GM23338 (cell line): ENCODE measurements at regions not wholly inside any gene's neighbourhood (a gene's known extent, or its start where the extent isn't known, plus 50 kb on each side); places are given as distances from the start of the nearest gene placed in this dataset.

Source experiments
- ATAC-seq: fragments of 200-7000 bp; cut with Tn5 transposase; 3 replicates; pipeline ENCODE4 v1.9.1; 2020
- DNase-seq: peaks from one replicate; pipeline ENCODE4 v3.0.0-alpha.2; 2015; ENCODE audit warnings: low spot score
- H2AFZ ChIP-seq: fragments of 200-600 bp; sonication (generic); 2 replicates; pipeline ENCODE4 v1.8.0; 2016; ENCODE audit warnings: antibody characterized with exemption, mild to moderate bottlenecking, moderate library complexity
- H3F3A ChIP-seq: fragments of 200-600 bp; sonication (generic); replicated peaks from 2 replicates; pipeline ENCODE4 v1.8.0; 2017; ENCODE audit warnings: antibody characterized with exemption, mixed run types, low read depth
- H3K27ac ChIP-seq: fragments of 200-600 bp; sonication (generic); 2 replicates; pipeline ENCODE4 v1.6.1; 2016; ENCODE audit warnings: low read depth
- H3K27me3 ChIP-seq: fragments of 200-600 bp; sonication (generic); 2 replicates; pipeline ENCODE4 v1.8.0; 2016; ENCODE audit warnings: mild to moderate bottlenecking, mixed run types, moderate library complexity; ENCODE audit not compliant: insufficient read depth
- H3K36me3 ChIP-seq: fragments of 200-600 bp; sonication (generic); 2 replicates; pipeline ENCODE4 v1.8.0; 2016; ENCODE audit warnings: mild to moderate bottlenecking; ENCODE audit not compliant: insufficient read depth
- H3K4me1 ChIP-seq: fragments of 200-600 bp; sonication (generic); 2 replicates; pipeline ENCODE4 v1.8.0; 2016; ENCODE audit warnings: mild to moderate bottlenecking, moderate library complexity; ENCODE audit not compliant: insufficient read depth
- H3K4me2 ChIP-seq: fragments of 200-600 bp; sonication (generic); 2 replicates; pipeline ENCODE4 v1.7.1; 2017; ENCODE audit warnings: mixed run types
- H3K4me3 ChIP-seq: fragments of 200-600 bp; sonication (generic); 2 replicates; pipeline ENCODE4 v1.6.1; 2016; ENCODE audit warnings: mixed run types
- H3K79me2 ChIP-seq: fragments of 200-600 bp; sonication (generic); replicated peaks from 2 replicates; pipeline ENCODE4 v1.8.0; 2017; ENCODE audit warnings: mild to moderate bottlenecking; ENCODE audit not compliant: insufficient read depth
- H3K9me2 ChIP-seq: fragments of 200-600 bp; sonication (generic); 2 replicates; pipeline ENCODE4 v1.8.0; 2017; ENCODE audit not compliant: insufficient read depth
- H4K20me1 ChIP-seq: fragments of 200-600 bp; sonication (generic); replicated peaks from 2 replicates; pipeline ENCODE4 v1.8.0; 2017; ENCODE audit warnings: mild to moderate bottlenecking; ENCODE audit not compliant: insufficient read depth
- H3K27ac Mint-ChIP-seq: 2 replicates; pipeline ENCODE4 v1.8.0; 2020; ENCODE audit warnings: inconsistent platforms, mild to moderate bottlenecking, moderate library complexity, mixed read lengths
- H3K27me3 Mint-ChIP-seq: 3 replicates; pipeline ENCODE4 v1.8.0; 2022; ENCODE audit warnings: low read depth, mild to moderate bottlenecking, moderate library complexity, mixed read lengths, inconsistent platforms; ENCODE audit not compliant: insufficient read depth, poor library complexity
- H3K36me3 Mint-ChIP-seq: 3 replicates; pipeline ENCODE4 v1.8.0; 2021; ENCODE audit warnings: low read depth, mild to moderate bottlenecking, inconsistent platforms, moderate library complexity, mixed read lengths
- H3K4me1 Mint-ChIP-seq: 3 replicates; pipeline ENCODE4 v1.8.0; 2020; ENCODE audit warnings: mild to moderate bottlenecking, inconsistent platforms, mixed read lengths
- H3K4me3 Mint-ChIP-seq: 3 replicates; pipeline ENCODE4 v1.8.0; 2021; ENCODE audit warnings: moderate library complexity, mild to moderate bottlenecking, inconsistent platforms, mixed read lengths
- H3K9me3 Mint-ChIP-seq: 3 replicates; pipeline ENCODE4 v1.8.0; 2020; ENCODE audit warnings: moderate library complexity, mild to moderate bottlenecking, inconsistent platforms, mixed read lengths
- JUNB ChIP-seq: IDR thresholded peaks from one replicate; pipeline ENCODE4 v1.6.1; 2016; ENCODE audit warnings: antibody characterized with exemption; ENCODE audit not compliant: unreplicated experiment
- ZNF331 ChIP-seq: fragments of 250-450 bp; sonication (Bioruptor Pico); IDR thresholded peaks from 2 replicates; pipeline ENCODE4 v1.5.0; 2020; ENCODE audit warnings: low read depth, mild to moderate bottlenecking, moderate library complexity
- TF ChIP-seq, protein P1 (sequence below): IDR thresholded peaks from one replicate; pipeline ENCODE4 v1.6.1; 2018; ENCODE audit warnings: antibody characterized with exemption; ENCODE audit not compliant: unreplicated experiment
- TF ChIP-seq, protein P2 (sequence below): fragments of 250-450 bp; sonication (Bioruptor Pico); IDR thresholded peaks from 2 replicates; pipeline ENCODE4 v1.5.0; 2020; ENCODE audit warnings: mild to moderate bottlenecking, moderate library complexity

DNA sequence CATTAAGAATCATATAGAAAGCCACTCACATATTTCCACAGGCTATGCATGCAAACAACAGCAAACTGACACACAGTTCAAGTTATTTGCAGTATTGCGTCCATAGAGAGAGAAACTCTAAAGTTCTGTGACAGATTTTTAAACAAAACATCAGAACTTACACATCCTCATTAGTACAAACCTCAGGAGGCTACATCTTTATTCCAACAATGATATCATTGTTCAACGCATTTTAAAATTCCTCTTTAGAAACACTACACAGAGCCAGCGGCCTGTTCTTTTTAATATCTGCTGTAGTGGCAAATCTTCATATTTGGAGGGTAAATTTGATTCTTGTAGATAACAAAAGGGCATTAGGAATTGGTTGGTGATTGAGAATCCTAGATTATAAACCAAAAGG, 55.9 kb upstream of the NFE2L3 start:
- Histone ChIP-seq H3K4me2 (no peak overlapping the region), H3K36me3 (no peaks in the 10 kb centered on the region), H2AFZ (no peak overlapping the region), H3K4me1 (peaks cover 15% of the 10 kb centered on the region), H3K79me2 (no peaks in the 10 kb centered on the region), H3K27me3 (no peaks in the 10 kb centered on the region), H4K20me1 (no peaks in the 10 kb centered on the region), H3K9me2 (no peaks in the 10 kb centered on the region), H3F3A (no peaks in the 10 kb centered on the region), H3K27ac (no peak overlapping the region), H3K4me3 (no peak overlapping the region)
- no peaks in the 10 kb centered on the region for H3K36me3 Mint-ChIP-seq
- H3K9me3 Mint-ChIP-seq = no peaks in the 10 kb centered on the region
- TF ChIP-seq ZNF331 (CRISPR knock-in tag) (no peak), JUNB (no peak)
- TF ChIP-seq, protein P1, sequence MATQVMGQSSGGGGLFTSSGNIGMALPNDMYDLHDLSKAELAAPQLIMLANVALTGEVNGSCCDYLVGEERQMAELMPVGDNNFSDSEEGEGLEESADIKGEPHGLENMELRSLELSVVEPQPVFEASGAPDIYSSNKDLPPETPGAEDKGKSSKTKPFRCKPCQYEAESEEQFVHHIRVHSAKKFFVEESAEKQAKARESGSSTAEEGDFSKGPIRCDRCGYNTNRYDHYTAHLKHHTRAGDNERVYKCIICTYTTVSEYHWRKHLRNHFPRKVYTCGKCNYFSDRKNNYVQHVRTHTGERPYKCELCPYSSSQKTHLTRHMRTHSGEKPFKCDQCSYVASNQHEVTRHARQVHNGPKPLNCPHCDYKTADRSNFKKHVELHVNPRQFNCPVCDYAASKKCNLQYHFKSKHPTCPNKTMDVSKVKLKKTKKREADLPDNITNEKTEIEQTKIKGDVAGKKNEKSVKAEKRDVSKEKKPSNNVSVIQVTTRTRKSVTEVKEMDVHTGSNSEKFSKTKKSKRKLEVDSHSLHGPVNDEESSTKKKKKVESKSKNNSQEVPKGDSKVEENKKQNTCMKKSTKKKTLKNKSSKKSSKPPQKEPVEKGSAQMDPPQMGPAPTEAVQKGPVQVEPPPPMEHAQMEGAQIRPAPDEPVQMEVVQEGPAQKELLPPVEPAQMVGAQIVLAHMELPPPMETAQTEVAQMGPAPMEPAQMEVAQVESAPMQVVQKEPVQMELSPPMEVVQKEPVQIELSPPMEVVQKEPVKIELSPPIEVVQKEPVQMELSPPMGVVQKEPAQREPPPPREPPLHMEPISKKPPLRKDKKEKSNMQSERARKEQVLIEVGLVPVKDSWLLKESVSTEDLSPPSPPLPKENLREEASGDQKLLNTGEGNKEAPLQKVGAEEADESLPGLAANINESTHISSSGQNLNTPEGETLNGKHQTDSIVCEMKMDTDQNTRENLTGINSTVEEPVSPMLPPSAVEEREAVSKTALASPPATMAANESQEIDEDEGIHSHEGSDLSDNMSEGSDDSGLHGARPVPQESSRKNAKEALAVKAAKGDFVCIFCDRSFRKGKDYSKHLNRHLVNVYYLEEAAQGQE = no peak
- TF ChIP-seq, protein P2, sequence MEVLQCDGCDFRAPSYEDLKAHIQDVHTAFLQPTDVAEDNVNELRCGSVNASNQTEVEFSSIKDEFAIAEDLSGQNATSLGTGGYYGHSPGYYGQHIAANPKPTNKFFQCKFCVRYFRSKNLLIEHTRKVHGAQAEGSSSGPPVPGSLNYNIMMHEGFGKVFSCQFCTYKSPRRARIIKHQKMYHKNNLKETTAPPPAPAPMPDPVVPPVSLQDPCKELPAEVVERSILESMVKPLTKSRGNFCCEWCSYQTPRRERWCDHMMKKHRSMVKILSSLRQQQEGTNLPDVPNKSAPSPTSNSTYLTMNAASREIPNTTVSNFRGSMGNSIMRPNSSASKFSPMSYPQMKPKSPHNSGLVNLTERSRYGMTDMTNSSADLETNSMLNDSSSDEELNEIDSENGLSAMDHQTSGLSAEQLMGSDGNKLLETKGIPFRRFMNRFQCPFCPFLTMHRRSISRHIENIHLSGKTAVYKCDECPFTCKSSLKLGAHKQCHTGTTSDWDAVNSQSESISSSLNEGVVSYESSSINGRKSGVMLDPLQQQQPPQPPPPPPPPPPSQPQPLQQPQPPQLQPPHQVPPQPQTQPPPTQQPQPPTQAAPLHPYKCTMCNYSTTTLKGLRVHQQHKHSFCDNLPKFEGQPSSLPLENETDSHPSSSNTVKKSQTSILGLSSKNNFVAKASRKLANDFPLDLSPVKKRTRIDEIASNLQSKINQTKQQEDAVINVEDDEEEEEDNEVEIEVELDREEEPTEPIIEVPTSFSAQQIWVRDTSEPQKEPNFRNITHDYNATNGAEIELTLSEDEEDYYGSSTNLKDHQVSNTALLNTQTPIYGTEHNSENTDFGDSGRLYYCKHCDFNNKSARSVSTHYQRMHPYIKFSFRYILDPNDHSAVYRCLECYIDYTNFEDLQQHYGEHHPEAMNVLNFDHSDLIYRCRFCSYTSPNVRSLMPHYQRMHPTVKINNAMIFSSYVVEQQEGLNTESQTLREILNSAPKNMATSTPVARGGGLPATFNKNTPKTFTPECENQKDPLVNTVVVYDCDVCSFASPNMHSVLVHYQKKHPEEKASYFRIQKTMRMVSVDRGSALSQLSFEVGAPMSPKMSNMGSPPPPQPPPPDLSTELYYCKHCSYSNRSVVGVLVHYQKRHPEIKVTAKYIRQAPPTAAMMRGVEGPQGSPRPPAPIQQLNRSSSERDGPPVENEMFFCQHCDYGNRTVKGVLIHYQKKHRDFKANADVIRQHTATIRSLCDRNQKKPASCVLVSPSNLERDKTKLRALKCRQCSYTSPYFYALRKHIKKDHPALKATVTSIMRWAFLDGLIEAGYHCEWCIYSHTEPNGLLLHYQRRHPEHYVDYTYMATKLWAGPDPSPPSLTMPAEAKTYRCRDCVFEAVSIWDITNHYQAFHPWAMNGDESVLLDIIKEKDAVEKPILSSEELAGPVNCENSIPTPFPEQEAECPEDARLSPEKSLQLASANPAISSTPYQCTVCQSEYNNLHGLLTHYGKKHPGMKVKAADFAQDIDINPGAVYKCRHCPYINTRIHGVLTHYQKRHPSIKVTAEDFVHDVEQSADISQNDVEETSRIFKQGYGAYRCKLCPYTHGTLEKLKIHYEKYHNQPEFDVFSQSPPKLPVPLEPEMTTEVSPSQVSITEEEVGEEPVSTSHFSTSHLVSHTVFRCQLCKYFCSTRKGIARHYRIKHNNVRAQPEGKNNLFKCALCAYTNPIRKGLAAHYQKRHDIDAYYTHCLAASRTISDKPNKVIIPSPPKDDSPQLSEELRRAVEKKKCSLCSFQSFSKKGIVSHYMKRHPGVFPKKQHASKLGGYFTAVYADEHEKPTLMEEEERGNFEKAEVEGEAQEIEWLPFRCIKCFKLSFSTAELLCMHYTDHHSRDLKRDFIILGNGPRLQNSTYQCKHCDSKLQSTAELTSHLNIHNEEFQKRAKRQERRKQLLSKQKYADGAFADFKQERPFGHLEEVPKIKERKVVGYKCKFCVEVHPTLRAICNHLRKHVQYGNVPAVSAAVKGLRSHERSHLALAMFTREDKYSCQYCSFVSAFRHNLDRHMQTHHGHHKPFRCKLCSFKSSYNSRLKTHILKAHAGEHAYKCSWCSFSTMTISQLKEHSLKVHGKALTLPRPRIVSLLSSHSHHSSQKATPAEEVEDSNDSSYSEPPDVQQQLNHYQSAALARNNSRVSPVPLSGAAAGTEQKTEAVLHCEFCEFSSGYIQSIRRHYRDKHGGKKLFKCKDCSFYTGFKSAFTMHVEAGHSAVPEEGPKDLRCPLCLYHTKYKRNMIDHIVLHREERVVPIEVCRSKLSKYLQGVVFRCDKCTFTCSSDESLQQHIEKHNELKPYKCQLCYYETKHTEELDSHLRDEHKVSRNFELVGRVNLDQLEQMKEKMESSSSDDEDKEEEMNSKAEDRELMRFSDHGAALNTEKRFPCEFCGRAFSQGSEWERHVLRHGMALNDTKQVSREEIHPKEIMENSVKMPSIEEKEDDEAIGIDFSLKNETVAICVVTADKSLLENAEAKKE = no peak
- H3K27me3 Mint-ChIP-seq = peaks cover 5% of the 10 kb centered on the region
- no peak overlapping the region for H3K4me3 Mint-ChIP-seq
- peaks cover 18% of the 10 kb centered on the region for H3K4me1 Mint-ChIP-seq
- DNase-seq = no peak
- H3K27ac Mint-ChIP-seq = no peak overlapping the region
- ATAC-seq = no peak
